CD4-positive, alpha-beta T cell treated with Interleukin-21 for 1 hour (primary cell): ENCODE measurements at regions not wholly inside any gene's neighbourhood (a gene's known extent, or its start where the extent isn't known, plus 50 kb on each side); places are given as distances from the start of the nearest gene placed in this dataset.

ENCODE experiments used
- DNase-seq: peaks from one replicate; pipeline ENCODE4 v3.0.0-alpha.2; 2020

- no peak for DNase-seq
These were observed 603.7 kb upstream of the GCFC2 start for GRCh38 chr2:76314271-76315020.

GRCh38 chr2:76312236-76312635 is 601.5 kb upstream of the GCFC2 start:
- DNase-seq: no peak

GRCh38 chr2:76311728-76312127 is 601.0 kb upstream of the GCFC2 start:
- DNase-seq: no peak

- DNase-seq: no peak
These were observed 600.3 kb upstream of the GCFC2 start for GRCh38 chr2:76310894-76311633.

GRCh38 chr2:76307495-76307894 is 596.8 kb upstream of the GCFC2 start:
- DNase-seq: no peak

- no peak for DNase-seq
These were observed 587.3 kb upstream of the GCFC2 start for GRCh38 chr2:76298041-76298440.

- DNase-seq: no peak
These were observed 585.7 kb upstream of the GCFC2 start for GRCh38 chr2:76296438-76296837.

- DNase-seq: no peak
These were observed 585.0 kb upstream of the GCFC2 start for GRCh38 chr2:76295762-76296161.

GRCh38 chr2:76288598-76288997 is 577.9 kb upstream of the GCFC2 start:
- no peak for DNase-seq

- no peak for DNase-seq
These were observed 577.4 kb upstream of the GCFC2 start for GRCh38 chr2:76288146-76288545.

- no peak for DNase-seq
These were observed 572.6 kb upstream of the GCFC2 start for GRCh38 chr2:76283350-76283749.

GRCh38 chr2:76281156-76281841 is 570.6 kb upstream of the GCFC2 start:
- DNase-seq: no peak

- DNase-seq: no peak
These were observed 570.0 kb upstream of the GCFC2 start for GRCh38 chr2:76280686-76281085.

GRCh38 chr2:76279142-76279541 is 568.4 kb upstream of the GCFC2 start:
- DNase-seq: no peak

GRCh38 chr2:76275788-76276187 is 565.1 kb upstream of the GCFC2 start:
- DNase-seq: no peak

- DNase-seq: no peak
These were observed 564.0 kb upstream of the GCFC2 start for GRCh38 chr2:76274676-76275075.

- DNase-seq: no peak
These were observed 563.4 kb upstream of the GCFC2 start for GRCh38 chr2:76274160-76274559.

- no peak for DNase-seq
These were observed 559.5 kb upstream of the GCFC2 start for GRCh38 chr2:76270096-76270710.

- no peak for DNase-seq
These were observed 558.3 kb upstream of the GCFC2 start for GRCh38 chr2:76268902-76269620.

GRCh38 chr2:76268484-76268883 is 557.8 kb upstream of the GCFC2 start:
- no peak for DNase-seq

- DNase-seq: no peak
These were observed 547.1 kb upstream of the GCFC2 start for GRCh38 chr2:76257802-76258201.

- DNase-seq: no peak
These were observed 545.9 kb upstream of the GCFC2 start for GRCh38 chr2:76256458-76257088.
